Psoas muscle (tissue), 7 donors: ENCODE measurements at regions not wholly inside any gene's neighbourhood (a gene's known extent, or its start where the extent isn't known, plus 50 kb on each side); places are given as distances from the start of the nearest gene placed in this dataset.

ENCODE experiments used
- ATAC-seq, 4 donors: fragments of 200-7000 bp; cut with Tn5 transposase; one replicate each; pipeline ENCODE4 v1.9.1; 2020; ENCODE audit warnings: moderate library complexity in 3 of 4, mild to moderate bottlenecking in 2 of 4
- DNase-seq, 2 donors: peaks; one replicate each; pipeline ENCODE4 v3.0.0-alpha.2; 2020
- H3K27ac ChIP-seq: fragments of 200-600 bp; one replicate; pipeline ENCODE4 v1.8.0; 2022
- H3K27me3 ChIP-seq, 3 donors: fragments of 200-600 bp in 1 of 3; one replicate each; pipeline versions ENCODE4 v1.6.1 to v1.8.0; 2013 to 2022; ENCODE audit warnings: low read length in 2 of 3, mild to moderate bottlenecking in 2 of 3, moderate library complexity in 1 of 3; ENCODE audit not compliant: insufficient read depth in 3 of 3
- H3K36me3 ChIP-seq, 2 donors: fragments of 200-600 bp in 1 of 2; one replicate each; pipeline versions ENCODE4 v1.6.1 to v1.8.0; 2013 to 2022; ENCODE audit warnings: low read depth in 1 of 2, mild to moderate bottlenecking in 1 of 2, moderate library complexity in 1 of 2; ENCODE audit not compliant: insufficient read depth in 1 of 2
- H3K4me1 ChIP-seq: fragments of 200-600 bp; one replicate; pipeline ENCODE4 v1.8.0; 2022
- H3K4me3 ChIP-seq: fragments of 200-600 bp; one replicate; pipeline ENCODE4 v1.8.0; 2022; ENCODE audit warnings: mild to moderate bottlenecking
- H3K9me3 ChIP-seq: fragments of 200-600 bp; one replicate; pipeline ENCODE4 v1.8.0; 2022
- CTCF ChIP-seq: fragments of 200-600 bp; IDR thresholded peaks from one replicate; pipeline ENCODE4 v1.8.0; 2022; ENCODE audit warnings: antibody characterized with exemption
- WGBS, 3 donors: extraction: QIAGEN DNeasy Blood & Tissue Kit; methylation state at CpG; one replicate each; pipeline versions ENCODE4 v1.1.6 to v1.1.7; 2013; 5-methylcytosine and 5-hydroxymethylcytosine counted together
- intact Hi-C, 2 donors: fragments of 100-400 bp; cut with DNase I; formaldehyde crosslinking; loops; one replicate each; pipeline versions ENCODE4 v1.11.0 to v1.14.2; 2022
- donor health status: healthy with polysubstance abuse.
- donor health status: DM: no; HTN: no; CAD: no; lungs with moderate emphysema.
- donor health status: Bipolar disorder and iron deficiency.
- donor health status: healthy.
- donor health status: DM: yes; HTN: yes; CAD: no.
- donor health status: DM: no; HTN: no; CAD: no.
- donor health status: DM: yes; HTN: yes; CAD: no.

- Histone ChIP-seq H3K4me3 (no peak overlapping the region), H3K4me1 (no peaks in the 10 kb centered on the region), H3K27me3 (no peaks in the 10 kb centered on the region), H3K9me3 (no peaks in the 10 kb centered on the region), H3K36me3 (no peaks in the 10 kb centered on the region), H3K27ac (no peak overlapping the region)
- ATAC-seq, result no peak
- intact Hi-C loops, result no loop called here
- no peak for TF ChIP-seq CTCF
- no peak for DNase-seq
- WGBS, 3 donors, result 81 to 86% (median 86%) methylated on average over 5 of the region's 5 CpGs
These were observed 222.6 kb downstream of the WDR11 start for GRCh38 chr10:121073728-121074127.

GRCh38 chr10:121076776-121077715 lies 225.9 kb downstream of the WDR11 start:
- peak in 1 of 2 donors; percentile 64 for DNase-seq
- 25 to 33% (median 28%) methylated on average over 12 of the region's 12 CpGs for WGBS, 3 donors
- H3K4me3 ChIP-seq, result no peak overlapping the region
- H3K27me3 ChIP-seq, result no peaks in the 10 kb centered on the region
- no peaks in the 10 kb centered on the region for H3K4me1 ChIP-seq
- no peak overlapping the region for H3K27ac ChIP-seq
- no peak for TF ChIP-seq CTCF
- ATAC-seq, result peak in 3 of 4 donors; percentile 50 to 75 (median 72)
- no peaks in the 10 kb centered on the region for H3K36me3 ChIP-seq
- H3K9me3 ChIP-seq, result no peaks in the 10 kb centered on the region
- intact Hi-C loops, result no loop called here

GRCh38 chr10:121078036-121078435 lies 226.9 kb downstream of the WDR11 start:
- DNase-seq (no peak), ATAC-seq (no peak)
- H3K27ac ChIP-seq, result no peak overlapping the region
- WGBS, 3 donors, result 65 to 75% (median 68%) methylated on average over 8 of the region's 8 CpGs
- no peaks in the 10 kb centered on the region for H3K27me3 ChIP-seq
- H3K4me3 ChIP-seq, result no peak overlapping the region
- no peaks in the 10 kb centered on the region for H3K4me1 ChIP-seq
- TF ChIP-seq CTCF, result no peak
- no peaks in the 10 kb centered on the region for H3K9me3 ChIP-seq
- intact Hi-C loops, result no loop called here
- H3K36me3 ChIP-seq, result no peaks in the 10 kb centered on the region

GRCh38 chr10:121078672-121079102 lies 227.5 kb downstream of the WDR11 start:
- intact Hi-C loops, result no loop called here

More at GRCh38 chr10:121078672-121079102, 227.5 kb downstream of the WDR11 start:
- DNase-seq, result no peak
- Histone ChIP-seq H3K36me3 (no peaks in the 10 kb centered on the region), H3K27me3 (peaks cover 0 to 2% (median 0%) of the 10 kb centered on the region in 3 donors), H3K4me1 (no peaks in the 10 kb centered on the region), H3K27ac (no peak overlapping the region), H3K9me3 (no peaks in the 10 kb centered on the region), H3K4me3 (no peak overlapping the region)
- no peak for TF ChIP-seq CTCF
- WGBS, 3 donors, result 81 to 85% (median 85%) methylated on average over 8 of the region's 8 CpGs
- ATAC-seq, result no peak
